Caki2 (cell line): ENCODE measurements at regions not wholly inside any gene's neighbourhood (a gene's known extent, or its start where the extent isn't known, plus 50 kb on each side); places are given as distances from the start of the nearest gene placed in this dataset.
"Not testable (repeated sequence)": the region's sequence is repeated elsewhere in the genome, so short reads cannot be mapped to it uniquely, and the experiment has no call there.

Experiments used
- DNase-seq: peaks from one replicate; pipeline ENCODE4 v3.0.0-alpha.2; 2015; ENCODE audit warnings: low read depth
- in situ Hi-C: cut with HindIII; loops from 2 replicates; pipeline ENCODE4 v1.10.0; 2016; ENCODE audit warnings: low sequenced_read_pairs, low pct_unique_long_range_greater_than_20kb, mixed read lengths

DNA sequence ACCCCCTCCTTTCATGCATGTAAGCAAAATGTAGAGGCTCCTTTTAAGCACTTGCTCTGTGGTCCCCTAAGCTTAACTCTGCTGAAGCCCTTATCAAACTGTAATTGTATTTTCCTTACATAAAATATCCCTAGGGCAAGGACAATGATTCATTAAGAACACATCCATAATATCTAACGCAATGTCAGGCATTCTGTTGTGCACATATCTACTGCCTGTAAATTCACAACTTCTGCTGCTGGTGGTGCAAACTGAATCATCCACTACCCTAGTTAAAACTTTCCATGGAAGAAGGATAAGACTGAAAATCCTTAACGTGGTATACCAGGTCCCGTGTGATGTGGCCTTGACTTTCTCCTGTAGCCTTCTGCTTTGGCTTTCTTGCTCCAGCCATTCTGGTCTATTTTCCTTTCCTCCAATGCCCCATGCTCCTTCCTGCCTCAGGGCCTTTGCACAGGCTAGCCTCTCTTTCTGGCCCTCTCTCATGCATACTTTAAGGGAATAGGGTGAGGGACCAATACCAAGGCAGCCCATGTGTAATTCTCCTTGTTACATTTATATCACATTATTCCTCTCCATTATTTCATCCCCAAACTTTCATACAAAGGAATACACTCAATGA lies 113.6 kb upstream of the ZFP64 start:
- no peak for DNase-seq
- in situ Hi-C loops, result no loop called here

DNA sequence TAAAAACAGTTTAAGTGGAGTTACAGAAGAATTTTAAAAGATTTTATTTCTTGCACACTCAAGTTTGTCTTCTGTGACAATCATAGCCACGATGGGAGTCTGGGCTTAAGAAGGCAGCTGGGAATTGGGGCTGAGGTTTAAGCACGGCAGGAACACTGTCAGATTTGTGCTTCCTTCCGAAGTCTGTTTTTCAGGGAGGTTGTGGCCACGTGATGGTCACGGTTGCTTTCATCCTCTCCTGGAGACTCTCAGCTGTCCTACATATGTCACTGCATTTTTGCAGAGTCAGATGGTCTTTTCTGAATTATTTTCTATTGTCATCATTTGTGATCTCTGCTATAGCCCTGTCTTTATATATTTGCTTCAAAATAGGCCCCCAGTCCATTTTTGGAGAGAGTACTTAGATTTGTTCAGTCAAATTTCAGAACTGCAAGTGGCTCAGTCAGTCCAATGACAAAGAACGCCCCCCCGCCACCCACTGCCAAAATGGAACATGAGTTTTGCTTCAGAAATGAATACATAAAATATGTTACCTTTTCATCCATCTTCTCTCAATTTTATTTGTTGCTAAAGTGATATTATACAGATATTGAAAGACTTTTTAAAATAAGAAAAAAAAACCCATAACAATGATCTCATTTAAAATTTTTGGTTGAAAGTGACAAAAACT lies 111.8 kb upstream of the ZFP64 start:
- in situ Hi-C loops, result no loop called here
- DNase-seq, result no peak

DNA sequence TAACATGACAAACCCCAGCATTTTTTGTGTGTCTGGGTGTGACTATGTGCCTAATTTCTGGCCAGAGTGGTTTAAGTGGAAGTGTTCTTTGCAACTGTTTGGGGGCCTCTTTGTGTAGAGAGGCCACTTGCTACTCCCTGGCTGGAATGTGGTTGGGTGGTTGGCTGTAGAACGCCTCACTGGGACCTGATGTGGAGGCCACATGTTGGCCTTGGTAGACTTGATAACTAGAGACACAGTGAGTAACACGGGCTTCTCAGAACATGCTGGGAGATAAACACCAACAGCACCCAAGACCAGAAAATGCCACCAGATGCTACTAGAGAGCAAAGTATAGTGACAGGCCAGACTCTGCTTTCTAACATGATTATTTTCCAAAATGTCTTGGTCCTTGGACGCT lies 111.2 kb upstream of the ZFP64 start:
- no peak for DNase-seq
- in situ Hi-C loops, result no loop called here

DNA sequence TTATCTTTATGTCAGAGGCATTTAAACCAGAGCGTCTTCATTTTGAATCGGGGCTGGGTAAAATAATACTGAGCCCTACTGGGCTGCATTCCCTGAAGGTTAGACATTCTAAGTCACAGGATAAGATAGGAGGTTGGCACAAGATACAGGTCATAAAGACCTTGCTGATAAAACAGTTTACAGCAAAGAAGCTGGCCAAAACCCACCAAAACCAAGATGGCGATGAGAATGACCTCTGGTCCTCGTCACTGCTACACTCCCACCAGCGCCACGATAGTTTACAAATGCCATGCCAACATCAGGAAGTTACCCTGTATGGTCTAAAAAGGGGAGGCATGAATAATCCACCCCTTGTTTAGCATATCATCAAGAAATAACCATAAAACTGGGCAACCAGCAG lies 110.5 kb upstream of the ZFP64 start:
- DNase-seq, in situ Hi-C loops: not testable (repeated sequence)

DNA sequence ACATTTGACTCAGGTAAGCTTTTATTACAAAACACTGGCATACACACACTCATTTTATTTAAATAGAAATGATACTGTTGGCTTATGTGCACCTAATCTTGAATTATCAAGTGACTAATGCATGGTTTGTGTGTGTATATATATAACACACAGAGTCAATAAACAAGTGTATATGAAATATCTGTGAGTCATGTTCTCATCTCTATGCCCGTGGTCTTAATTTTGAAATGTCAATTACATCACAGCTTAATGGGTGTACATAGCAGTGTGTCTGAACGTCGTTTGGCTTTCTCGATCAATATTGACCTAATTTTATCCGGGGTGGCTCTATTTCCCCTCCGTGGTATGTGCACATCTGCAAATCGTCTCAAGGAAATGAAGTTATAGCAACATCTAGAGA lies 104.0 kb upstream of the ZFP64 start:
- DNase-seq, result no peak
- in situ Hi-C loops, result no loop called here

DNA sequence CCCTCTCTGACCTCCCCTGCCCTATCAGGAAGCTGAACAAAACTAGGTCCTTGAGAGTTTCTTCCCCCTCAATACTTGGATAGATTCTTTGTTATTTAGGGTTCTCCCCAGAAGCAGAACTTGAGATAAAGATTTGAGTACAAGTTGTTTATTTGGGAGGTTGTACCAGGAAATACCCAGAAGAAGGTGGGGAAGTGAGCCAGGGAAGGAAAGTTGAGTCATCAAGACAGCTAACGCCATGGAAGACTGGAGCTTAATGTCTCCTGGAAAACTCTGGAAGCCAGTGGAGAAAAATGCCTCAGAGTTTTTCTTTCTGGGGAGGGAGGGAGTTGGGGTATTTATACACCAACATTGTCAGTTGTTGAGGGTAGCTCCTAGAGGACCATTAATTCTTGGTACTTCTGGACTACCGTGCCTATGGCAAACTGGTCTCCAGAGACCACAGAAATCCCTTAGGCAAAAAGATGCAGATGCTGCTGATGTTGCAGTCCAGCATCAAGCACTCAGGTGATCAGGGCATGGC lies 102.6 kb upstream of the ZFP64 start:
- no peak for DNase-seq
- in situ Hi-C loops, result no loop called here

DNA sequence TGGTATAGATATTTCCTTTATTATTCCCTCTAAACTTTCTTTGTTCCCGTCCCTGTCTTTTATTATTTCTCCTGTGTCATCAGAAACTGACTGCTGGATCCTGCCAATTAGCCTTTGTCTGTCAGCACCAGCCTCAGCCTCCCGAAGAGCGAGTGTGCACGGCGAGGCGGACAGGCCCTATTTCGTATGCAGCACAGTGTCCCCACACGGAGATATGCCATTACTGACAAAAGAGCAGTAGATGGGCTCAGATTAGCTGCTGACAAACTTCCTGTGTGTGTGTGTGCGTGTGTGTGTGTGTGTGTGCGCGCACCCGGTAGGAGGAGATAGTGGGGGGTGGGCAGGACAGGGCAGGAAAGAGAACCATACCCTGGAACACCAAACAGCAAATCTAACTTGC lies 99.5 kb upstream of the ZFP64 start:
- in situ Hi-C loops, result no loop called here

DNA sequence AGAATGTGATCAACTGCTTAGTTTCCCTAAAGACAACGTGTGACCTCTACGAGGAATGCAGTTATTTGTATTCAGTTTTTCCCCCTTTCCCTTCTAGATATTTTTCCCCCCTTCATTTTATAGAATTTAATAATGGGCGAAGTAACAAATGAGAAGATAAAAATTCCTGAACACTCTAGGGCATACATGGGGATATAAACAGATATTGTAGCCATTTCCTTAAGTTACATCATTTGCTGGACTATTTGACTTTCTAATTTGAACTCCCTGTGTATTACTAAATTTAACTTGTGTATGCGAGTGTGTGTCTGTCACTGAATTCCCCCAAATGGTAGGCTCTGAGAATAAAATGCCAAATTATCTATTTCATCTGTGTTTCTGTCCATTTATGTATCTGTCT lies 99.0 kb upstream of the ZFP64 start:
- in situ Hi-C loops, result no loop called here
- DNase-seq, result no peak

More for the DNA sequence above, 99.5 kb upstream of the ZFP64 start:
- DNase-seq, result no peak

DNA sequence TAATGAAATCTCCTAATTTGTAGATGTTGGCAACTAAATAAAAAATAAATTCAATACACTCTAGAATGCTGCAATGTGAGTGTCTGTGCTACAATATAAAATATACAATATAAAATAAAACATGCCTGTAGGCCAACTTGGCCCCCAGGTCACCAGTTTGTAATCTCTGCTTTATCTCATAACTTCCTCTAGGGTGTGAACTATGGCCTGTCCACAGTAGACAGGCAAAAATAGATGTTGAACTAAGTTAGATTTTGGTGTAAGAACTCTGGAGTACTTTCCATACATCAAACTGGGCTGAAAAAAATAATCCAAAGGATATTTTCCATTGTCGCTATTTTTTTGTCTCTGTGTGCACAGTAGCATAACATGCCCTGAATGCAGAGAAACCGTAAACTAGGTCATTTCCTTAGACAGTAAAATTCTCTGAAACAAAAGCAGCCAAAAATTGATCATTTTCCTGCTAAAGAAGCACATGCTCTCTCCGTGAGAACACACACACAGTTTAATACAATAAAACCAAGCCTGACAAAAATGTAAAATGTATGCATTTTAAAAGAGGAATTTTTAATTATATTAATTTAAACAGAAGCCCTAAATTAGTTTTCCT lies 98.5 kb upstream of the ZFP64 start:
- DNase-seq, result no peak
- in situ Hi-C loops, result no loop called here

DNA sequence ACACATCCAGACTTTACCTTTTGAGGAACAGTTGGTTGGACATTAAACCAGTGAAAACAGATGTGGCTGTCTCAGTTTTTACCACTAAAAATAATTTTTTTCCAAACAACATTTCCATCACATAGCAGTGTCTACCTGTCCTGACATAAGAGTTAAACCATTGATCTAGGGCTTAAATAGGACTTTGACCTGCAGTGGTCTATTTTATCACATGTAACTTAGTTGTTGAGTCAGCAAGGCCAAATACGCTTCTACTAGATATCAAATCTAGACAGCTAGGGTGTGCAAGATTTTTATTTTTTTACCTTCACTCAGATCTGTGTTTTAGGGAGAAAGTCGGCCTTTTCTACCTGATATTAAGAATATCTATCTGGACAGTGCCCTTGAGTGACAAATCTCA lies 88.8 kb upstream of the ZFP64 start:
- in situ Hi-C loops, result no loop called here
- DNase-seq, result no peak

DNA sequence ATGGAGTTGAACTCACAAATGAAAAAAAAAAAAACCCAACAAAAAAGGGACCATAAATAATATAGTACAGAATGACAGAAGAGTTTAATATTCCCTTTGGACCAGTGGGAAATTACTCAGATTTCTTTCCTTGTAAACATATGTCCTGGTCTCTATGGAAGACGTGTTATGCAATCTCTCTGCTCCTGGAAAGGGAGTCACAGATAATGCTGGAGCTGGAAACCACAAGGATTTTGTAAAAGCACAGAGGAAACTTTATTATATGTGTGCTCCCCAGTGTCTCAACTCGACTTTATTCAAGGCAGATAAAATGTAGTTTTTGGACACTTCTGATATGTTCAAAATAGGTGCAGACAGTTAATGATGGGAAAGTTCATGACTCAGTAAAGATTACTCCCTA lies 88.1 kb upstream of the ZFP64 start:
- DNase-seq, result no peak
- in situ Hi-C loops, result no loop called here

DNA sequence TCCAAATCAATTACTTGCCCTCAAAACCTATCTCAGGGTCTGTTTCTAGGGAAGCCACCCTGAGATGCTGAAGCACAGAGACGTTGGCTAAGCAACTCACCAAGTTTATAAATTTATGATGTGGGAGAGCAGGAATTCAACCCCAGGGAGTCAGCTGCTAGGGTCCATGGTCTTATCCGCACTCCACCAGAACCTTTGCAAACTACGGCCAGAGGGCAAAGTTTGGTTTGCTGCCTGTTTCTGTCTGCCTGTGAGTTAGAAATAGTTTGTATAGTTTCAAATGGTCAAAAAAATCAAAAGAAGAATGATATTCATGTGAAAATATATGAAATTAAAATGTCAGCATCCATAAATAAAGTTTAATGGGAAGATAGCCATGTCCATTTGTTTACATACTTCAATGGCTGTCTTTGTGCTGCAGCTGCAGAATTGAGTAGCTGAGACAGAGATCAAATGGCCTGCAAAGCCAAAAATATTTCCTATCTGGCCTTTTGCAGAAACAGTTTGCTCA lies 83.7 kb upstream of the ZFP64 start:
- in situ Hi-C loops, result no loop called here
- no peak for DNase-seq

DNA sequence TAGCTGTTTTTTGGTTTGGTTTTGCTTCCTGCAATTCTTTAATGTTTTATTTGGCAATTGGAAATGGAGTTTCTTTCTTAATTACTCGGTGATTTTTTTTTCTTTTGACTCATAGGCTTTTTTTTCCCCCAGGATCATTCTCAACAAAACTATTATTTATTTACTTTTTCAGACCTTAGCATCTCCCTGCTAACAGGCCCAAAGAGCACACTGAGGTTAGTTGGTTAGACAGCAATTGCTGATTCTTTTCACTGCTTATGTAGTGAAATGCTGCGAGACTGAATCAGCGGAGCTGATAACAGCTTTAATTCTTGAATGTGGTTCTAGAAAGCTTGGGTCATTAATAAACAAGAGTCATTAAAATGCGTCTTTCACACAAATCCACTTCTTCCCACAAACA lies 79.1 kb upstream of the ZFP64 start:
- no peak for DNase-seq
- in situ Hi-C loops, result no loop called here

DNA sequence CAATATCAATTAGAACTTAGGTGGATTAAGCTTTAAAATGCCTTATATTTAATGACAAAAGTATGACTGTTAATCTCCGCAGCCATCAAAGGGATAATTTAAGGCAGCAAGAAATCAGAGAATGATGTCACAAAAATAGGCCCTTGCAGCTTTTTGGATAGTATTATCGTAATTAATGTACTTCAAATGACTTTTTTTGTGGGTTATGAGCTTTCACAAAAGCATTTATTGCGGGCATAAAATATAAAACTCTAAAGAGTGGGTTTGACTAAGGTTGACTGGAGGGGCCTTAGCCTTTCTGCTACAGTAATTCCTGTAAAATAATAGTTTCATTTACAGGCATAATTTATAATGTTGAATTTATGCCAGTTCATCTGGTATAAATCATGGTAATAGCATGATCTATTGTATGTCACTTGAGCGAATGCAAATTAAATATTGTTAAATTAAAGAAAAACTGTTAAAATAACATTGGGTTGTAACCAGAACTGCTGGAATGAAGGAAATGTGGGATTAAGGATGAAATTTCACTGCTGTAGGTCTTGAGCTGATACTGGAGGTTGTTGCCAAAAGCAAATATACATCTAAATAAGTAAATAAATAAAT lies 78.5 kb upstream of the ZFP64 start:
- no peak for DNase-seq
- in situ Hi-C loops, result no loop called here

DNA sequence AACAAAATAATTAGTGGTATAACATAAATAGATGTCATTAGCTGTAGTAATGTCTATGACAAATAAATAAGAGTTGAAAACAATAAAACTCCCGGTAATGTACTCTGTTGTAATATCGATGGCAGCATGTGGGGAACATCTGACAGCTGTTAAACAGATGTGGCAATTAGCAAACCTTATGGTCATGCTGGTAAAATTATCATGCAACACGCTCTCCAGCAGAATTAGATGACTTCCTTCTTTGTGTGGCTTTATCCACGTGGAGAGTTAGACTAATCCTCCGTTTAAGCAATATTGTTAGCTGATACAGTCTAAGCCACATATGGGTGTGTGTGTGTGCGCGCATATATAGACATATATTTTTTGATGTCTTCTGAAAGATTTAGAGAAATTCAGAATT lies 77.7 kb upstream of the ZFP64 start:
- DNase-seq, result no peak
- in situ Hi-C loops, result no loop called here

DNA sequence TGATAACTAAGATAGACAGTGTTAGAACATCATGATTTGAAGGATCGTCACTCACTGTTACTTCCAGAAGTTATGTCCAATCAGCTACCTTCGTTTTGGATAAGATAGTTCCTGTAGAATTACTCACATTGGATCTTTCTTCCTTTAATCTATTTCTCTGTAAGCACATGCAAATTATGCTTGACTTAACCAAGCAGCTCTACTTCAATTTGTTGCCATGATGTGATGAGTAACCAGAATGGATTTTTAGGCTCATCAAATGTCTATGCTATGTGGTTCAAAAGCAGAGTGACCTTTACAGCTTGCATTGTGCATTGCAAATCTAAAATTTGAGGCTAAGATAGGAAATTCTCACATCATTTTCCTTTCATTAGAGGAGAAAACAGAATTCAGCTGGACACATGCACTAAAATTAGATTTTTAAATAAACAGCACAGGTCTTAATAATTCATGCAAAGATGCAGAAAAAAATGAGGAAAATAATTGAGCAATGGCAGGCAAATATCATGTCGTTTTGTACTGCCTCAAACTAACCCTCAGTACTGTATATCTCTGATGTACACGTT lies 76.7 kb upstream of the ZFP64 start:
- in situ Hi-C loops, result no loop called here
- DNase-seq, result no peak

DNA sequence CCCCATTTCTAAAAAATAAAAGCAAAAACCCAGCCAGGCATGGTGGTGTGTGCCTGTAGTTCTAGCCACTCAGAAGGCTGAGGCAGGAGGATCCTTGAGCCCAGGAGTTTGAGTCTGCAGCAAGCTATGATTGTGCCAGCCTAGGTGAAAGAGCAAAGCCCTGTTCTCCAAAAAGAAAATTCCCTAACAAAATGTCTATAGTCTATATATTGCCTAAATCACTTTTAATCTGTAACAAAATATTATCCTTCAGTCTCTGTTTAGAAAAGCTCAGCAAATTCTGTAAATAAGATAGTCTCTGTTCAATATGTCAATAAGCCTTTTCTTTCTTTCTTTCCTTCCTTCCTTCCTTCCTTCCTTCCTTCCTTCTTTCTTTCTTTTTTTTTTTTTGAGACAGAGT lies 75.8 kb upstream of the ZFP64 start:
- no peak for DNase-seq
- in situ Hi-C loops, result no loop called here

DNA sequence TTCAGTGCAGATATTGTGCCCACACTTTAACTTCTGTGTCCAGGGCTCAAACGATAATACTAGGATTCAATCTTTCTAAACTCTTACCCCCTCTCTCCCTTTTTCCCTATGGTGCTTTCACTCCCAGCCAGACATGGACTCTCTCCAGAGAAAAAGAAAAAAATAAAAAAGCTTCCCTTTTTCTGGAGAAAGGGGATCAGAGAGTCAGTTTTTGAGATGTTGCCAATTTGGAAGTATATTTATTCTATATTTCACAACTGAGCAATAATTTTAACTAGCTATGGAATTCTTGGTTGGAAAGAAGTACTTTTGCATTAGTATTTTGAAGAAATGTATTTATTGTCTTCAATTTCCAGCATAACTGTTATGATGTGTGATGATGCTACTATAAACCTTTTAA lies 72.2 kb upstream of the ZFP64 start:
- in situ Hi-C loops, result no loop called here
- no peak for DNase-seq

DNA sequence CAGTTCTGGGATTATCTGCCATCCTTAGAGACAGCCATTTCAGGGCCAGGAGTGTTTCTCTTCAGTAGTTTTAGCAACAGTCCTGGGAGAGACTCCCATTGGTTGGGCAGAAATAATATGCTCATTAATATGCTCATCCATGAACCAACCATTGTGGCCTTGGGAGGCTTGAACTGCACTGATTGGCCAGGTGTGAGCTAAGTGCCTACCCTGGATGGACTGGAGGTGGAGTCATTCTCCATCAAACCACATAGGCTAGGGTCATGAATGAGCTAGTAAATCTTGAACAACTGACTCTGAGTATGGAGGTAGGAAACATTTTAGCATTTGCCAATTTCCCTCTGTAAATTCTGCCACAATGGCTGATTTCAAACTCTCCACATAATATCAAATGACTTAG lies 70.2 kb upstream of the ZFP64 start:
- in situ Hi-C loops, result no loop called here
- DNase-seq, result no peak
